Neural cell (in vitro differentiated cells): ENCODE measurements at regions not wholly inside any gene's neighbourhood (a gene's known extent, or its start where the extent isn't known, plus 50 kb on each side); places are given as distances from the start of the nearest gene placed in this dataset.

Source experiments
- H2AFZ ChIP-seq: fragments of 200-600, 300-800 bp; sonication (generic), shearing (Covaris generic); 2 replicates; pipeline ENCODE4 v1.6.0; 2014; ENCODE audit warnings: low read depth, mild to moderate bottlenecking, antibody characterized with exemption, low read length, moderate library complexity
- H3F3A ChIP-seq: fragments of 200-600 bp; shearing (Covaris generic); 2 replicates; pipeline ENCODE4 v1.6.1; 2016; ENCODE audit warnings: mild to moderate bottlenecking, moderate library complexity, mixed read lengths, antibody characterized with exemption, low read length; ENCODE audit not compliant: insufficient read depth, poor library complexity, severe bottlenecking
- H3K27ac ChIP-seq: fragments of 200-600, 300-800 bp; sonication (generic), shearing (Covaris generic); 2 replicates; pipeline ENCODE4 v1.5.1; 2014; ENCODE audit warnings: mild to moderate bottlenecking, low read length, moderate library complexity
- H3K27me3 ChIP-seq: fragments of 300-800, 200-600 bp; sonication (generic), shearing (Covaris generic); 2 replicates; pipeline ENCODE4 v1.6.0; 2014; ENCODE audit warnings: mild to moderate bottlenecking, low read depth, low read length, moderate library complexity; ENCODE audit not compliant: insufficient read depth
- H3K36me3 ChIP-seq: fragments of 300-800, 200-600 bp; sonication (generic), shearing (Covaris generic); 2 replicates; pipeline ENCODE4 v1.5.1; 2014; ENCODE audit warnings: mild to moderate bottlenecking, antibody characterized with exemption, low read length, moderate library complexity; ENCODE audit not compliant: insufficient read depth
- H3K4me2 ChIP-seq: fragments of 300-800, 200-600 bp; sonication (generic), shearing (Covaris generic); 2 replicates; pipeline ENCODE4 v1.6.0; 2014; ENCODE audit warnings: mild to moderate bottlenecking, low read length
- H3K4me3 ChIP-seq: fragments of 300-800, 200-600 bp; sonication (generic), shearing (Covaris generic); 2 replicates; pipeline ENCODE4 v1.5.1; 2014; ENCODE audit warnings: mild to moderate bottlenecking, low read length, moderate library complexity
- H3K79me2 ChIP-seq: fragments of 200-600 bp; shearing (Covaris generic); replicated peaks from 2 replicates; pipeline ENCODE4 v1.6.0; 2014; ENCODE audit warnings: mild to moderate bottlenecking, low read length, moderate library complexity; ENCODE audit not compliant: insufficient read depth
- H3K9ac ChIP-seq: fragments of 300-800, 200-600 bp; sonication (generic), shearing (Covaris generic); 2 replicates; pipeline ENCODE4 v1.6.1; 2016; ENCODE audit warnings: mild to moderate bottlenecking, low read length, mixed read lengths
- H3K9me2 ChIP-seq: fragments of 200-600 bp; shearing (Covaris generic); 2 replicates; pipeline ENCODE4 v1.6.1; 2016; ENCODE audit warnings: mild to moderate bottlenecking, low read length, mixed read lengths; ENCODE audit not compliant: insufficient read depth
- H3K9me3 ChIP-seq: fragments of 200-600, 300-800 bp; sonication (generic), shearing (Covaris generic); 2 replicates; pipeline ENCODE4 v1.6.1; 2016; ENCODE audit warnings: mild to moderate bottlenecking, mixed run types, low read length, moderate library complexity, mixed read lengths
- H4K20me1 ChIP-seq: fragments of 200-600 bp; shearing (Covaris generic); 2 replicates; pipeline ENCODE4 v1.6.1; 2016; ENCODE audit warnings: mild to moderate bottlenecking, mixed run types; ENCODE audit not compliant: insufficient read depth
- CTCF ChIP-seq: fragments of 450-650 bp; IDR thresholded peaks from 2 replicates; pipeline ENCODE4 v1.5.1; 2014; ENCODE audit warnings: antibody characterized with exemption, mild to moderate bottlenecking, moderate library complexity; ENCODE audit not compliant: poor library complexity, severe bottlenecking
- EP300 ChIP-seq: fragments of 450-650 bp; conservative IDR thresholded peaks from 2 replicates; pipeline ENCODE4 v1.6.1; 2014; ENCODE audit warnings: antibody characterized with exemption, mild to moderate bottlenecking, moderate library complexity; ENCODE audit not compliant: poor library complexity, severe bottlenecking
- EZH2 ChIP-seq: fragments of 200-600, 300-800 bp; shearing (Covaris generic), sonication (generic); IDR thresholded peaks from 2 replicates; pipeline ENCODE4 v1.6.1; 2014; ENCODE audit warnings: antibody characterized with exemption, low read length, borderline replicate concordance, mild to moderate bottlenecking; ENCODE audit not compliant: insufficient read depth, poor library complexity, severe bottlenecking
- MXI1 ChIP-seq: fragments of 450-650 bp; conservative IDR thresholded peaks from 2 replicates; pipeline ENCODE4 v1.6.1; 2014; ENCODE audit warnings: antibody characterized with exemption, mild to moderate bottlenecking; ENCODE audit not compliant: poor library complexity, severe bottlenecking
- POLR2AphosphoS5 ChIP-seq: IDR thresholded peaks from 2 replicates; pipeline ENCODE4 v1.6.1; 2012
- RAD21 ChIP-seq: fragments of 450-650 bp; conservative IDR thresholded peaks from 2 replicates; pipeline ENCODE4 v1.6.1; 2014; ENCODE audit warnings: antibody characterized with exemption, mild to moderate bottlenecking, moderate library complexity
- REST ChIP-seq: IDR thresholded peaks from 2 replicates; pipeline ENCODE4 v1.6.1; 2012; ENCODE audit warnings: borderline replicate concordance
- SMC3 ChIP-seq: fragments of 450-650 bp; conservative IDR thresholded peaks from 2 replicates; pipeline ENCODE4 v1.6.1; 2014; ENCODE audit warnings: antibody characterized with exemption, mild to moderate bottlenecking, moderate library complexity; ENCODE audit not compliant: poor library complexity
- TAF1 ChIP-seq: IDR thresholded peaks from 2 replicates; pipeline ENCODE4 v1.6.1; 2012; ENCODE audit warnings: low read depth

GRCh38 chr21:36566644-36567043, 86.7 kb upstream of the CLDN14 start:
- H3K9me3 ChIP-seq, result no peaks in the 10 kb centered on the region
- no peak overlapping the region for H3K9ac ChIP-seq
- H3K4me3 ChIP-seq, result no peak overlapping the region
- H3K27me3 ChIP-seq, result no peaks in the 10 kb centered on the region
- H3K79me2 ChIP-seq, result no peaks in the 10 kb centered on the region
- H3K36me3 ChIP-seq, result no peaks in the 10 kb centered on the region
- no peak overlapping the region for H2AFZ ChIP-seq
- H3K27ac ChIP-seq, result no peak overlapping the region
- H3F3A ChIP-seq, result no peaks in the 10 kb centered on the region
- TF ChIP-seq EZH2 (no peak), POLR2AphosphoS5 (no peak), RAD21 (no peak), EP300 (no peak), MXI1 (no peak)
- H3K9me2 ChIP-seq, result no peaks in the 10 kb centered on the region
- H4K20me1 ChIP-seq, result no peaks in the 10 kb centered on the region
- no peak overlapping the region for H3K4me2 ChIP-seq

- Histone ChIP-seq H2AFZ (no peak overlapping the region), H3F3A (no peaks in the 10 kb centered on the region), H4K20me1 (no peaks in the 10 kb centered on the region), H3K9me3 (no peaks in the 10 kb centered on the region), H3K27me3 (no peaks in the 10 kb centered on the region), H3K79me2 (no peaks in the 10 kb centered on the region), H3K4me2 (no peak overlapping the region), H3K9ac (no peak overlapping the region), H3K36me3 (no peaks in the 10 kb centered on the region), H3K27ac (no peak overlapping the region), H3K9me2 (no peaks in the 10 kb centered on the region), H3K4me3 (no peak overlapping the region)
- TF ChIP-seq EZH2 (no peak), TAF1 (no peak), RAD21 (no peak), SMC3 (no peak), POLR2AphosphoS5 (no peak), CTCF (no peak), REST (no peak), MXI1 (no peak)
Measured at GRCh38 chr21:36567216-36567885, 87.4 kb upstream of the CLDN14 start.

- Histone ChIP-seq H3F3A (no peaks in the 10 kb centered on the region), H3K9me2 (no peaks in the 10 kb centered on the region), H3K4me3 (no peak overlapping the region), H3K9me3 (no peaks in the 10 kb centered on the region), H2AFZ (no peak overlapping the region), H3K27me3 (no peaks in the 10 kb centered on the region), H4K20me1 (no peaks in the 10 kb centered on the region), H3K36me3 (no peaks in the 10 kb centered on the region), H3K79me2 (no peaks in the 10 kb centered on the region), H3K27ac (no peak overlapping the region), H3K4me2 (no peak overlapping the region), H3K9ac (no peak overlapping the region)
- TF ChIP-seq EZH2 (no peak), CTCF (no peak), REST (no peak), EP300 (no peak), POLR2AphosphoS5 (no peak), SMC3 (no peak), RAD21 (no peak), MXI1 (no peak), TAF1 (no peak)
Measured at GRCh38 chr21:36569511-36569910, 89.6 kb upstream of the CLDN14 start.
